MCF 10A (cell line): ENCODE measurements at regions not wholly inside any gene's neighbourhood (a gene's known extent, or its start where the extent isn't known, plus 50 kb on each side); places are given as distances from the start of the nearest gene placed in this dataset.

Experiments
- BruUV-seq: library from RNA; stranded (reverse); fragments of 400-500 nt; replicated peaks from 2 replicates; lab custom pipeline; 2021; lab: Mats Ljungman, UMichigan
- CTCF ChIA-PET: fragments of 300-600 bp; sonication (Branson Sonifier 250); formaldehyde crosslinking; extraction: SDS; loops from one replicate; lab custom pipeline; 2021; ENCODE audit warnings: antibody characterized with exemption, inconsistent platforms; lab: Yijun Ruan, JAX
- POLR2A ChIA-PET: fragments of 300-600, 350-650 bp; sonication (Branson Sonifier 250); formaldehyde crosslinking; extraction: SDS; loops from one replicate; lab custom pipeline; 2020; ENCODE audit warnings: antibody characterized with exemption, inconsistent platforms; lab: Yijun Ruan, JAX
- DNase-seq: peaks from one replicate; pipeline ENCODE4 v3.0.0-alpha.2; 2018; ENCODE audit not compliant: unreplicated experiment
- H3K27ac Mint-ChIP-seq: one replicate; pipeline ENCODE4 v1.8.0; 2022; ENCODE audit warnings: mild to moderate bottlenecking, low read depth, mixed read lengths; ENCODE audit not compliant: unreplicated experiment
- H3K27me3 Mint-ChIP-seq: one replicate; pipeline ENCODE4 v1.8.0; 2022; ENCODE audit warnings: mixed read lengths; ENCODE audit not compliant: insufficient read depth, unreplicated experiment
- H3K36me3 Mint-ChIP-seq: one replicate; pipeline ENCODE4 v1.8.0; 2022; ENCODE audit warnings: mild to moderate bottlenecking, moderate library complexity, mixed read lengths; ENCODE audit not compliant: insufficient read depth, unreplicated experiment
- H3K4me1 Mint-ChIP-seq: one replicate; pipeline ENCODE4 v1.8.0; 2022; ENCODE audit warnings: mixed read lengths; ENCODE audit not compliant: insufficient read depth, unreplicated experiment
- H3K4me3 Mint-ChIP-seq: one replicate; pipeline ENCODE4 v1.8.0; 2022; ENCODE audit warnings: mild to moderate bottlenecking, moderate library complexity, mixed read lengths; ENCODE audit not compliant: unreplicated experiment
- H3K9me3 Mint-ChIP-seq: one replicate; pipeline ENCODE4 v1.8.0; 2022; ENCODE audit warnings: mixed read lengths; ENCODE audit not compliant: unreplicated experiment
- intact Hi-C: fragments of 100-400 bp; cut with micrococcal nuclease; formaldehyde crosslinking; loops from 2 replicates; pipeline ENCODE4 v1.14.1; 2022
- TF ChIP-seq, protein P1 (sequence below): fragments of 200-600 bp; IDR thresholded peaks from one replicate; pipeline ENCODE4 v1.8.0; 2022; ENCODE audit warnings: antibody characterized with exemption, mild to moderate bottlenecking; ENCODE audit not compliant: unreplicated experiment

DNA sequence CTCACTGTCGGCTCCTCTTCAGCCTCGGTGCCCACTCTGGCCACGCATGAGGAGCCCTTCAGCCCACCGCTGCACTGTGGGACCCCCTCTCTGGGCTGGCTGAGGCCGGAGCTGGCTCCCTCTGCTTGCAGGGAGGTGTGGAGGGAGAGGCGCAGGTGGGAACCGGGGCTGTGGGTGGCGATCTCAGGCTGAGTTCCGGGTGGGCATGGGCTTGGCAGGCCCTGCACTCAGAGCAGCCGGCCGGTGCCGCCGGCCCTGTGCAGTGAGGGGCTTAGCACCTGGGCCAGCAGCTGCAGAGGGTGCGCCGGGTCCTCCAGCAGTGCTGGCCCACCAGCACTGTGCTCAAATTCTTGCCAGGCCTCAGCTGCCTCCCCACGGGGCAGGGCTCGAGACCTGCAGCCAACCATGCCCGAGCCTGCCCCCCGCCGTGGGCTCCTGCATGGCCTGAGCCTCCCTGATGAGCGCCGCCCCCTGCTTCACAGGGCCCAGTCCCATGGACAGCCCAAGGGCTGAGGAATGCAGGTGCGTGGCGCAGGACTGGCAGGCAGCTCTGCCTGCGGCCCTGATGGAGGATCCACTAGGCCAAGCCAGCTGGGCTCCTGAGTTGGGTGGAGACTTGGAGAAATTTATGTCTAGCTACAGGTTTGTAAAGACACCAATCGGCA lies 899.1 kb downstream of the SI start:
- TF ChIP-seq, protein P1, sequence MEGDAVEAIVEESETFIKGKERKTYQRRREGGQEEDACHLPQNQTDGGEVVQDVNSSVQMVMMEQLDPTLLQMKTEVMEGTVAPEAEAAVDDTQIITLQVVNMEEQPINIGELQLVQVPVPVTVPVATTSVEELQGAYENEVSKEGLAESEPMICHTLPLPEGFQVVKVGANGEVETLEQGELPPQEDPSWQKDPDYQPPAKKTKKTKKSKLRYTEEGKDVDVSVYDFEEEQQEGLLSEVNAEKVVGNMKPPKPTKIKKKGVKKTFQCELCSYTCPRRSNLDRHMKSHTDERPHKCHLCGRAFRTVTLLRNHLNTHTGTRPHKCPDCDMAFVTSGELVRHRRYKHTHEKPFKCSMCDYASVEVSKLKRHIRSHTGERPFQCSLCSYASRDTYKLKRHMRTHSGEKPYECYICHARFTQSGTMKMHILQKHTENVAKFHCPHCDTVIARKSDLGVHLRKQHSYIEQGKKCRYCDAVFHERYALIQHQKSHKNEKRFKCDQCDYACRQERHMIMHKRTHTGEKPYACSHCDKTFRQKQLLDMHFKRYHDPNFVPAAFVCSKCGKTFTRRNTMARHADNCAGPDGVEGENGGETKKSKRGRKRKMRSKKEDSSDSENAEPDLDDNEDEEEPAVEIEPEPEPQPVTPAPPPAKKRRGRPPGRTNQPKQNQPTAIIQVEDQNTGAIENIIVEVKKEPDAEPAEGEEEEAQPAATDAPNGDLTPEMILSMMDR, result no peak
- ChIA-PET CTCF (interaction anchor here (0.6 kb wide), 1 partner anchor 17 kb away, joined by 3 read pairs; no protein-coding TSS in a partner anchor), POLR2A (no interaction called here)
- no TSS peak for BruUV-seq
- peaks cover 9% of the 10 kb centered on the region for H3K9me3 Mint-ChIP-seq
- no peak for DNase-seq
- no peaks in the 10 kb centered on the region for H3K36me3 Mint-ChIP-seq
- no peaks in the 10 kb centered on the region for H3K27me3 Mint-ChIP-seq
- no peak overlapping the region for H3K27ac Mint-ChIP-seq
- H3K4me1 Mint-ChIP-seq, result no peaks in the 10 kb centered on the region
- H3K4me3 Mint-ChIP-seq, result no peak overlapping the region
- intact Hi-C loops, result no loop called here

DNA sequence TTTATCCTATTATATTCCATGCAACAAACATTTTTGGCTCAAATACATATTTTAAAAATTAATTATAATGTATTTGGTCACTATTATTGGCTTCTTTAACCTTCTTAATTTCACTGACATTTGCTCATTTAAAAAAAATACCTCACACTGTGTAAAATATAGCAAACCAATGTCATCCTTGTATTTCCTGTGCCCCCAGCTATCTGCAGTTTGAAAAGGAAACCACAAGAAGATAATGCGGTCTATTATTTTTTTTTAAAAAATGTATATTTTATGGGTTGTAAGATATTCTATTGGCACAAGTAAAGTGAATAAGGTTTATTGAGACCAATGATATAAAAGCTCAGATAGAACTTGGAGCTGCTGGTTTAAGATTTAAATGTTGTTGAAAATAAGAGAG lies 904.2 kb downstream of the SI start:
- DNase-seq, result no peak
- no peaks in the 10 kb centered on the region for H3K36me3 Mint-ChIP-seq
- CTCF ChIA-PET, result no interaction called here
- POLR2A ChIA-PET, result no interaction called here
- no peaks in the 10 kb centered on the region for H3K4me1 Mint-ChIP-seq
- H3K27me3 Mint-ChIP-seq, result no peaks in the 10 kb centered on the region
- intact Hi-C loops, result no loop called here
- H3K27ac Mint-ChIP-seq, result no peak overlapping the region
- H3K4me3 Mint-ChIP-seq, result no peak overlapping the region
- BruUV-seq, result no TSS peak
- H3K9me3 Mint-ChIP-seq, result no peaks in the 10 kb centered on the region
- TF ChIP-seq, protein P1, result no peak

DNA sequence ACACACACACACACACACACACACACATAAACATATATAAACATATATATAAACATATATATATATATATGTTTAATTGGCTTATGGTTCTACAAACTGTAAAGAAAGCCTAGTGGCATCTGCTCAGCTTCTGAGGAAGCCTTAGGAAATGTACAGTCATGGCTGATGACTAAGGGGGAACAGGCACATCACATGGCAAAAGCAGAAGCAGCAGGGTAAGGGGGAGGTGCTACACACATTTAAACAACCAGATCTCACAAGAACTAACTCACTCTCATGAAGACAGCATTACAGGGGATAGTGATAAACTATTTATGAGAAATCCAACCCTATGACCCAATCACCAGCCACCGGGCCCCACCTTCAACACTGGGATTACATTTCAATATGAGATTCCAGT lies 922.9 kb downstream of the SI start:
- intact Hi-C loops, result no loop called here
- no peaks in the 10 kb centered on the region for H3K36me3 Mint-ChIP-seq

DNA sequence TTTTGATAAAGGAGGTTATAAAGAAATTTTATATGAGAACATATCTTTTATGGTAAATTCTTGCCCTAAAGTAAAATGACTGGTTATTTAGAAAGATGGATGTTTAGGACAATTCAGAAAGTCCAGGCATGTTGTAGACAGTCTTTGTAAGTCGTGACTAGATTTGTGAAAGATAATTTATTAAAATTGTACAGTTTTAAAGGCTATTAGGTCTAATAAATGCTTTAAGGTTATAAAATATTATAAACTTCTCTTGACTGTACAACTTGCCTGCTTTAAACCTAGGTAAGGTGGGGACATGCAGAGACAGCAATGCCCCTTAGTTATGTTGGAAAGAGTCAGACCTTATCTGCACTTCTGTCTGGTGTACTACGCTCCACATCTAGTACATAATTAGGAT lies 933.5 kb downstream of the SI start:
- Mint-ChIP-seq H3K27me3 (no peaks in the 10 kb centered on the region), H3K36me3 (no peaks in the 10 kb centered on the region), H3K9me3 (peaks cover 28% of the 10 kb centered on the region), H3K27ac (no peak overlapping the region), H3K4me3 (no peak overlapping the region), H3K4me1 (no peaks in the 10 kb centered on the region)
- TF ChIP-seq, protein P1, result no peak
- POLR2A ChIA-PET, result no interaction called here
- DNase-seq, result peak; percentile 13
- intact Hi-C loops, result no loop called here
- CTCF ChIA-PET, result no interaction called here
- BruUV-seq, result no TSS peak

More for the DNA sequence above, 922.9 kb downstream of the SI start:
- no peaks in the 10 kb centered on the region for H3K27me3 Mint-ChIP-seq
- TF ChIP-seq, protein P1, result no peak
- H3K4me3 Mint-ChIP-seq, result no peak overlapping the region
- DNase-seq, result peak; percentile 2
- no TSS peak for BruUV-seq
- ChIA-PET CTCF (interaction anchor here (0.6 to 0.7 kb wide), 2 partner anchors 11 to 22 kb away, joined by 3 read pairs; no protein-coding TSS in a partner anchor), POLR2A (no interaction called here)
- H3K27ac Mint-ChIP-seq, result no peak overlapping the region
- H3K4me1 Mint-ChIP-seq, result peaks cover 6% of the 10 kb centered on the region
- peaks cover 32% of the 10 kb centered on the region for H3K9me3 Mint-ChIP-seq
